Stimulated activated naive B cell treated with anti-CD40 and anti-IgM and Interleukin-4, amounts not matched to agents 10 μg/mL and 1 μg/mL and 100 μg/mL, for 72 hours (primary cell): ENCODE measurements at regions not wholly inside any gene's neighbourhood (a gene's known extent, or its start where the extent isn't known, plus 50 kb on each side); places are given as distances from the start of the nearest gene placed in this dataset.
A peak's percentile ranks its signal among the peaks of the same experiment; 100 is the strongest.

Source experiments
- ATAC-seq, 2 donors: fragments of 150-1000 bp; cut with Tn5 transposase; replicated peaks; 2 replicates each; pipeline ENCODE4 v1.10.0; 2021; ENCODE audit warnings: moderate library complexity in 1 of 2
- DNase-seq: peaks from one replicate; pipeline ENCODE4 v3.0.0; 2021
- H3K27ac Mint-ChIP-seq: one replicate; pipeline ENCODE4 v1.8.0; 2022; ENCODE audit warnings: mild to moderate bottlenecking, mixed read lengths
- H3K27me3 Mint-ChIP-seq, 2 donors: one replicate each; pipeline ENCODE4 v1.8.0; 2022; ENCODE audit warnings: mixed read lengths in 2 of 2
- H3K36me3 Mint-ChIP-seq, 2 donors: one replicate each; pipeline ENCODE4 v1.8.0; 2022; ENCODE audit warnings: mixed read lengths in 2 of 2, mild to moderate bottlenecking in 1 of 2
- H3K4me1 Mint-ChIP-seq, 2 donors: one replicate each; pipeline ENCODE4 v1.8.0; 2022; ENCODE audit warnings: mixed read lengths in 2 of 2, mild to moderate bottlenecking in 1 of 2
- H3K4me3 Mint-ChIP-seq, 2 donors: one replicate each; pipeline ENCODE4 v1.8.0; 2022; ENCODE audit warnings: mild to moderate bottlenecking in 2 of 2, mixed read lengths in 2 of 2, moderate library complexity in 1 of 2
- H3K9me3 Mint-ChIP-seq, 2 donors: one replicate each; pipeline ENCODE4 v1.8.0; 2022; ENCODE audit warnings: mixed read lengths in 2 of 2, mild to moderate bottlenecking in 1 of 2

- H3K9me3 Mint-ChIP-seq, result peaks cover 11 to 14% of the 10 kb centered on the region in 2 donors
- no peak overlapping the region for H3K4me3 Mint-ChIP-seq
- H3K27ac Mint-ChIP-seq, result no peak overlapping the region
Measured at GRCh38 chr5:56625541-56625940, 189.8 kb upstream of the MAP3K1 start.

DNA sequence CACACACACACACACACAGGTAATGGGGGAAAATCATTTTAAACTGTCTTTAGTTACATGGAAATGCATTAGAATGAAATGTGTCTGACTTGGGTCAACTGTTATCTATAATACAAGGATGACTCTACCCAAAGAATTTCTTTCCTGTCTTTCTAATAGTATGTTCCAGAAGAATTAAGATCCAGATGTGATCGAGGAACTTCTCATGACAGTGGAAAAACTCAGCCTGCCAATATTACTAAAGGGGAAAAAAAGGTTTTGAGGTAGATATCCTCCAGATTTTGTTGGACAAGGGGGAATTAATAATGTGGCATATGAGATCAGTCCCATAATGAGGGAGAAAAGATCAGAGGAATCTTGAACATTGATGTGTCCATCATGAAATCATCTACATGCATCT lies 190.6 kb upstream of the MAP3K1 start:
- ATAC-seq, result no peak
- Mint-ChIP-seq H3K4me1 (no peaks in the 10 kb centered on the region), H3K27ac (no peak overlapping the region), H3K27me3 (no peaks in the 10 kb centered on the region), H3K4me3 (no peak overlapping the region), H3K36me3 (peaks cover 4 to 12% of the 10 kb centered on the region in 2 donors), H3K9me3 (peaks cover 7 to 11% of the 10 kb centered on the region in 2 donors)
- DNase-seq, result no peak

More at GRCh38 chr5:56625541-56625940, 189.8 kb upstream of the MAP3K1 start:
- DNase-seq (no peak), ATAC-seq (no peak)
- H3K4me1 Mint-ChIP-seq, result no peaks in the 10 kb centered on the region
- peaks cover 6 to 16% of the 10 kb centered on the region in 2 donors for H3K36me3 Mint-ChIP-seq
- H3K27me3 Mint-ChIP-seq, result no peaks in the 10 kb centered on the region

DNA sequence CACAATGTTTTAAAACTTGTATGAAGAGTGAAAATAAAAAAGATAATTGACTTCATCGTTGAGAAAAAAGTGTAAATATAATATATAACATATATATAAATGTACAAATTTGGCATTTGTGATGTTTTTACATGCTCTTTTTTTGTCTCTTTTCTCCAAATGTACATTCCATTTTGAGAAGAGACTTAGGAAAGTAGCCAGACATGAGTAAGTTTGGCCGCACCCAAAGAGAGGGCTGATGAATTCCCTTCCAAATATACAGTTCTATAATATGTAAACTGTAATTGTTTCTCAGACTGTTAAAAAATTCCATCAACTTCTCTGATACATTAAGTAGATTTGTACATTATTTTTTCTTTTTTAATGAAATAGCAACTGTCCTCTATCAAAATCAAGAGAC lies 193.2 kb upstream of the MAP3K1 start:
- ATAC-seq, result no peak
- no peak for DNase-seq
- H3K36me3 Mint-ChIP-seq, result peaks cover 2 to 4% of the 10 kb centered on the region in 2 donors

DNA sequence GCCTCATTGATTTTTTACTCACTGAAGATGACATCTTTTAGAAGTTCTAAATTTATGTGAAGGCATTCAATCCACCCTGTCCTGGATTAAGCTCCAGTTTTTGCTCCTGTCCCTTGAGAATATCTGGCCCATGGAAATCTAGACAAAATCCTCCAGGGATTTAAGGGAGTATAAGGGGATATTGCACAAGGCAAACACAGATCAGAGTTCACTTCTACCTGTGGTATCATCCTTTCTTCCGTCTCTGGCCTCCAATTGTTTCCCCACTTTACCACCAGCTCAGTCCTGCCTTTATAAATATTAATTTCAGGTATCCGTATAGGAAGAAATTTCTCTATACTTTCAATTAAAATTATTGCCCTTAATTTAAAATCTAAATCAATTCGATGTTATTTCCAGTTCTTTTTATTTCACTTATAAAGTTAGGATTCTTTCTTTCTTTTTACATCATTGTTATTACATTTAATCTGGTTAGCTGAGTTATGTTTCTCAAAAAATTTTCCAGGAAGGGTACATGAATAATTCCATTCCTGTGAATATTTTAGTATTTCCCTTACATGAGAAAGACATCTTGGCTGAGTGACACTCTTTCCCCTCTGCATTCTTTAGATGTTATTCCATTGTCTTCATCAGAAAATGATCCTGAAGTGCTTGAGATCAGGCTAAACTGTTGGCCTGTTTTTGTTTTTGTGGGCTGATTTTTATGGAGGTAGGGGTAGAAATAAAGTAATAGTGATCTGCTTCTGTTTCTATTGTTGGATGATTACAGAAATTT lies 194.3 kb upstream of the MAP3K1 start:
- Mint-ChIP-seq H3K4me1 (peaks cover 0 to 3% of the 10 kb centered on the region in 2 donors), H3K27ac (peak overlapping the region; percentile 51), H3K36me3 (peaks cover 2 to 4% of the 10 kb centered on the region in 2 donors), H3K27me3 (no peaks in the 10 kb centered on the region), H3K4me3 (no peak overlapping the region), H3K9me3 (peaks cover 5 to 8% of the 10 kb centered on the region in 2 donors)
- DNase-seq, result no peak
- ATAC-seq, result no peak

More for the DNA sequence above, 193.2 kb upstream of the MAP3K1 start:
- Mint-ChIP-seq H3K9me3 (peaks cover 5 to 8% of the 10 kb centered on the region in 2 donors), H3K4me3 (no peak overlapping the region), H3K27me3 (no peaks in the 10 kb centered on the region), H3K27ac (no peak overlapping the region), H3K4me1 (no peaks in the 10 kb centered on the region)

DNA sequence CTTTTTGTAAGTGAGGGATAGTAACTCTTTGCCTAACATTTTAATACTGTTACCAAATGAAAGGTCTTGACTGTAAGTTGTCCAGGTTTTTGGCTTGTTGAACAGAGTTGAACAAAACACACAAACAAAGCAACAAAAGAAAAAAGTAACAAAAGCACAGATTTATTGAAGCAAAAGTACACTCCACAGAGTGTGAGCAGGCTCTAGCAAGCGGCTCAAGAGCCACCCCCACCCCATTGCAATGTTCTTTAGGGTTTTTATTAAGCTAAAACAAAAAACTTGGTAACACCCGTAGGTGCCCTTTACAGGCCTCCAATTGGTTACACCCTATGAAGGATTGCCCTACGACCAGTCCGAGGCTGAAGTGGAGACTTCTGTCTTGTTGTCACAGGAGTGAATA lies 197.4 kb upstream of the MAP3K1 start:
- ATAC-seq, result no peak
- H3K36me3 Mint-ChIP-seq, result peaks cover 2 to 4% of the 10 kb centered on the region in 2 donors

DNA sequence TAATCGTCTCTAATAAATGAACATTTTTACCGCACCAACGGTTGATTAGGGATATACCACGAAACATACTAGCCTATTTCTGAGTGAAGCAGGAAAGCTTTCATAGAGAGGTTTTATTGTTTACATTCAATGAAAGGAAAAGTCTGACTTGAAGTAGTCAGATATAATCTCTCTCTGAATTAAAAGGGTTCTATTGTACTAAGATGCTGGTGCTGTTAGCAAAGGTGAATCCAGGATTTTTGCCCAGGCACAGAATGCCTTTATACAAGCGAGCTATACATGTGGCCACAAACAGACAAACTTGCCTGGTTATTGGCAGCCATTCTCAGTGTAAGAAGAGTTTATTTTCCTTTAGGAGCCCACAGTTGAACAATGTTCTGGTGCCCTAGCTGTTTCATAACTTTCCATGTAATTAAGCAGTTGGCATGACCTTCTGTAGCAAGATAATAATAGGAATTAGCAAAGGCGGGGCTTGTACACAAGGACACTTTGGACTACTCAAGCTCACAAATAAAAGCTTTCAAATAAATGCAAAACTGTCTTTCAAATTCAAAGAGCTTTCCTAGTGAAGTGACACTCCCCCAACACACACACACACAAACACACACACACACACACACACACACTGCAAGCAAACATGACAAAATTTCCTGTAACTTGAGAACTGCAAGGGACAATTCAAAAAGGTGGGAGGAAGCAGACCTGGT lies 198.7 kb upstream of the MAP3K1 start:
- peaks cover 8 to 9% of the 10 kb centered on the region in 2 donors for H3K9me3 Mint-ChIP-seq
- DNase-seq (no peak), ATAC-seq (no peak)
- H3K36me3 Mint-ChIP-seq, result peaks cover 2 to 6% of the 10 kb centered on the region in 2 donors
- peaks cover 20 to 39% of the 10 kb centered on the region in 2 donors for H3K4me1 Mint-ChIP-seq
- no peak overlapping the region for H3K27ac Mint-ChIP-seq
- no peak overlapping the region for H3K4me3 Mint-ChIP-seq
- H3K27me3 Mint-ChIP-seq, result no peaks in the 10 kb centered on the region

More for the DNA sequence above, 197.4 kb upstream of the MAP3K1 start:
- H3K4me1 Mint-ChIP-seq, result peaks cover 11 to 33% of the 10 kb centered on the region in 2 donors
- no peaks in the 10 kb centered on the region for H3K27me3 Mint-ChIP-seq
- peaks cover 5 to 8% of the 10 kb centered on the region in 2 donors for H3K9me3 Mint-ChIP-seq
- H3K4me3 Mint-ChIP-seq, result no peak overlapping the region
- H3K27ac Mint-ChIP-seq, result no peak overlapping the region
- DNase-seq, result no peak

DNA sequence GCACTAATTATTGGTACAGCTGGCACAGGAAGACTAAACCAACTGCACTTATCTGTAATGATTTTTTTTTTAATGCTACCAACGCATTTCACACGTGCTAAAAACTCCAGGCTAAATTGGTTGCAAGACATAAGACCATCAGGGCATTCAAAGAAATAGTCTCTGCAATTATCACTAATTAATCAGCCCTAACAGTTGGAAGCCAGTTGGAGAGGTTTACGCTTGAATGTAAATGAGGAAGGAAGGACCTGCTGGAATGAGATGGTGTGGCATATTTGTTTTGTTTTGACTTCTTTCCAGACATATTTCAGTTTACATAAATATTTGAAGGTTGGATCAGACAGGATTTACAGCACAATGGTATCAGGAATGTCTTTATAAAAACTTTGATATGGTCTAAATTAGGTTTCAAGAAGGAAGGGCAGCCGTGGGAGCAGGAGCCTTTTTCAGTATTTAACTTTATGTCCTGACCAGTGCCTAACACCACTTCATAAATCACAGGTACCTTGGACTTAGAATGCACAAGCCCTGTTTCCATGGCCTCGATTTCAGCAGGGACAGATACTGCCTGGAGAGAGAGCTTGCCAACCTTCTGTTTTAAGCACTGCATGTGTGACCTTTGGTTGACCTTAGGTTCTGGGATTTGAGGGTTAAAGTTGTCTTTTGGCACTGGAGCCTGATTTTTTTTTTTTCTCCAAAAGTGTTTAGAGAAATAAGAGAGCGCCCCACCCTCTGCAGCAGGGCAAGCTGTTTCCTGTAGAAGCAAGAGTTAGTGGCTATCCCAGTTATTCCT lies 199.8 kb upstream of the MAP3K1 start:
- H3K27ac Mint-ChIP-seq, result no peak overlapping the region
- DNase-seq (no peak), ATAC-seq (no peak)
- no peak overlapping the region for H3K4me3 Mint-ChIP-seq
- peaks cover 8 to 12% of the 10 kb centered on the region in 2 donors for H3K36me3 Mint-ChIP-seq
- H3K27me3 Mint-ChIP-seq, result no peaks in the 10 kb centered on the region
- H3K4me1 Mint-ChIP-seq, result peaks cover 21 to 39% of the 10 kb centered on the region in 2 donors
- peaks cover 16 to 17% of the 10 kb centered on the region in 2 donors for H3K9me3 Mint-ChIP-seq

GRCh38 chr5:56612759-56613158 lies 202.6 kb upstream of the MAP3K1 start:
- DNase-seq, result no peak
- no peaks in the 10 kb centered on the region for H3K27me3 Mint-ChIP-seq
- no peak overlapping the region for H3K27ac Mint-ChIP-seq
- peaks cover 34 to 48% of the 10 kb centered on the region in 2 donors for H3K4me1 Mint-ChIP-seq
- peaks cover 6 to 16% of the 10 kb centered on the region in 2 donors for H3K36me3 Mint-ChIP-seq
- peak; percentile 18 to 29 for ATAC-seq
- peaks cover 13 to 14% of the 10 kb centered on the region in 2 donors for H3K9me3 Mint-ChIP-seq
- no peak overlapping the region for H3K4me3 Mint-ChIP-seq

DNA sequence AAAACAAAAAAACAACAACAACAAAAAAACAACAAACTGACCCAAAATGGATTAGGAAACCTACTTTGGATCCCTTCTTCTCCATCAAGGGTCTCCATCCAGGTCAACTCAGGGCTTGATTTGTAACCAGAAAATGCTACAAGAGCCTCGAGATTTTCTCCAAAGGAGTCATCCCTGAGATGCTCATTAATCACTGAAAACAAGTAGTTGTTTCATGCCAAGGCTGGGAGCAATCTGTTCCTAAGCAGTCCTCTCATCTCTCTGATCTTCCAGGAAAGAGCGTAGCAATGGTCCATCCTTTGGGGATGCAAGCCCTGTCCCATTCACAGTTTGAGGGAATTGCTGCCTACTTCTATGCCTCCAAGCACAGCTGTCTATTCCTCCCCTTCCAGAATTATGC lies 203.0 kb upstream of the MAP3K1 start:
- Mint-ChIP-seq H3K4me1 (peaks cover 36 to 51% of the 10 kb centered on the region in 2 donors), H3K9me3 (peaks cover 13 to 14% of the 10 kb centered on the region in 2 donors), H3K36me3 (peaks cover 6 to 16% of the 10 kb centered on the region in 2 donors), H3K27me3 (no peaks in the 10 kb centered on the region), H3K27ac (no peak overlapping the region), H3K4me3 (no peak overlapping the region)
- no peak for DNase-seq
- no peak for ATAC-seq

GRCh38 chr5:56610093-56610698 lies 205.2 kb upstream of the MAP3K1 start:
- no peak for DNase-seq
- ATAC-seq, result peak; percentile 54 to 84
- H3K4me3 Mint-ChIP-seq, result no peak overlapping the region
- H3K36me3 Mint-ChIP-seq, result peaks cover 6 to 16% of the 10 kb centered on the region in 2 donors
- peaks cover 13 to 14% of the 10 kb centered on the region in 2 donors for H3K9me3 Mint-ChIP-seq
- no peak overlapping the region for H3K27ac Mint-ChIP-seq
- H3K27me3 Mint-ChIP-seq, result no peaks in the 10 kb centered on the region
- H3K4me1 Mint-ChIP-seq, result peaks cover 31 to 39% of the 10 kb centered on the region in 2 donors

DNA sequence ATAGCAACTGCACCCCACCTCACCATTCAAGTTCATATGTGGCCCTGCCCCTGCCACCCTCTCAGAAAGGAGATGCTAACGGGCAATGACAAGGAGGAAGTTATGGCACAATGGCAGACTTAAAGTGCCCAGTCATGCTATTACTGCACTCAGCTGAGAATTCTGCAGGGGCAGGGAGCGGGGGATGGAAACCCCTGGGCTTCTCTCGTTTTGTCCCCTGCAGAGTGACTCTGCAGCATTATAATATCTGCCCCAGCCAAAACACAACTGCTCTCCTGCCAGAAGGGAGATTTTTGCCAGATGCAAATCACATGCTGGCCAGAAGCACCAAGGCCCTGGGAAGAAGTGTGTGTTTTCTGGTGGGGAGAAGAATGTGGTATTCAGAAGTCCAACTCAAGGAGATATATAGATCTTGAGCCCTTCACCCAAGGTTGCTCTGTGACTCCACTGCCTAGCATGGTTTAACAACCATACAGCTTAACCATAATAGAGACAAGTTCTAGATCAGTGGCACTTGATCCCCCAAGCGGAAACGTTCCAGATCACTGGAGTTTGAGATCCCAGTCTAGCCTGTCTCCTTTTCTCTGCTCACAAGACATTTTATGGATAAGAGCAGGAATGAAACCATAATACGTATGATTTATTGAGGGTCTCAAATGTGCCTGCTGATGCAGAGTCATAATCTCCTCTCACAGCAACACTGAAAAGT lies 207.0 kb upstream of the MAP3K1 start:
- H3K4me1 Mint-ChIP-seq, result peaks cover 23 to 27% of the 10 kb centered on the region in 2 donors
- DNase-seq, result no peak
- H3K27ac Mint-ChIP-seq, result no peak overlapping the region
- no peaks in the 10 kb centered on the region for H3K27me3 Mint-ChIP-seq
- H3K9me3 Mint-ChIP-seq, result peaks cover 13 to 14% of the 10 kb centered on the region in 2 donors
- H3K36me3 Mint-ChIP-seq, result peaks cover 6 to 16% of the 10 kb centered on the region in 2 donors
- ATAC-seq, result peak in 1 of 2 donors; percentile 34
- no peak overlapping the region for H3K4me3 Mint-ChIP-seq

DNA sequence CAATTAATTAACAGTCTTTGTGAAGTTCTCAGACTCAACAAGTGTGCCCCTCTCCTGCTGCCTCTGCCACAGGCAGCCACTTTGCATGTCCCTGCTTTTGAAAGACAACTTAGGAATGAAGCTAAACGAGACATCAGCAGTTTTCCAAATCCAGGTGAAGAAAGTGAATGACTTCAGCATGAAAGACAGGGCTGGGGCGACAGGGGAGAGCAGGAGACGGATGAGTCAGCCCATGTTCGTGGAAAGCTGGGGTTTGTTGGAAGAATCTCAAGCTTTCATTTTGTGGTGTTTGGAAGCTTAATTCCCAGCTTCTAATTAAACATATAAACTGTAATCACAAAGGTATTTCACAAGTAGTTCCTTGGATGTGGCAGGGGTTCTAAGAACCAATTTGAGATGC lies 207.8 kb upstream of the MAP3K1 start:
- peaks cover 14 to 23% of the 10 kb centered on the region in 2 donors for H3K4me1 Mint-ChIP-seq
- H3K9me3 Mint-ChIP-seq, result peaks cover 13 to 14% of the 10 kb centered on the region in 2 donors
- DNase-seq (no peak), ATAC-seq (no peak)
- no peak overlapping the region for H3K4me3 Mint-ChIP-seq
- peaks cover 6 to 16% of the 10 kb centered on the region in 2 donors for H3K36me3 Mint-ChIP-seq
- no peak overlapping the region for H3K27ac Mint-ChIP-seq
- H3K27me3 Mint-ChIP-seq, result no peaks in the 10 kb centered on the region

DNA sequence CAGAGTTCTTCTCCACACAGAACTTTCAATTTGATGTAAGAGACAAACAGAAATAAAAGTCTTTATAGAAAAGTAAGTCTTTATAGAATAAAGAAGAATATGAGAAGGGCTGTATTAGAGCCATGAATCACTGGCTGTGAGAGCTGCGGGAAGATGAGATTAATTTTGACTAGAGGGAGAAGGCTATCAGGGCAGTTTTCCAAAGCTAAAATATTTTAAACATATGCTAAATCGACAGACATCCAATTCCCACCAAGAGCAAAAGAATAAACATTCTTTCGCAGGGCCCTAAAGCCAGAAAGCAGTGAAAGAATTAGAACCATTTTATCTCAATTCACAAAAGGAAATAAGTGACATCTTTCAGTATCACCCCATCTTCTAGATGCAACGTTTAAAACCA lies 208.3 kb upstream of the MAP3K1 start:
- ATAC-seq (no peak), DNase-seq (no peak)
- Mint-ChIP-seq H3K9me3 (peaks cover 13 to 14% of the 10 kb centered on the region in 2 donors), H3K27ac (no peak overlapping the region), H3K4me3 (no peak overlapping the region), H3K4me1 (peaks cover 12 to 20% of the 10 kb centered on the region in 2 donors), H3K36me3 (peaks cover 6 to 16% of the 10 kb centered on the region in 2 donors), H3K27me3 (no peaks in the 10 kb centered on the region)
